ENCODE measurements at regions not wholly inside any gene's neighbourhood (a gene's known extent, or its start where the extent isn't known, plus 50 kb on each side); places are given as distances from the start of the nearest gene placed in this dataset.
"Not testable (repeated sequence)": the region's sequence is repeated elsewhere in the genome, so short reads cannot be mapped to it uniquely, and the experiment has no call there.

- Histone ChIP-seq H3K9me3 (no peaks in the 10 kb centered on the region), H3K27ac (ENCODE audit: low read depth in 2 of 2, low read length in 1 of 2) (no peak overlapping the region), H3K27me3 (ENCODE audit: insufficient read depth) (no peaks in the 10 kb centered on the region), H3K4me2 (no peak overlapping the region), H3K4me3 (ENCODE audit: low read depth in 2 of 2, low read length in 1 of 2) (no peak overlapping the region), H3K79me2 (ENCODE audit: insufficient read depth) (no peaks in the 10 kb centered on the region), H3K9me2 (no peaks in the 10 kb centered on the region), H4K20me1 (ENCODE audit: insufficient read depth) (no peaks in the 10 kb centered on the region), H3K36me3 (replicated peaks in 1 of 2; ENCODE audit: control insufficient read depth in 1 of 2, insufficient read depth in 2 of 2, low read length in 1 of 2) (no peaks in the 10 kb centered on the region), H3K4me1 (ENCODE audit: control insufficient read depth in 1 of 2, insufficient read depth in 2 of 2, low read depth in 1 of 2, low read length in 1 of 2) (no peaks in the 10 kb centered on the region), H3K9ac (no peak overlapping the region), H2AFZ (ENCODE audit: low read depth) (no peak overlapping the region), H3F3A (replicated peaks; ENCODE audit: insufficient read depth) (no peaks in the 10 kb centered on the region)
- no peak for TF ChIP-seq YY1 (IDR thresholded peaks at IDR 0.05; ENCODE audit: low read depth)
- POLR2A ChIA-PET, result no interaction called here
- CTCF ChIA-PET, result no interaction called here
- WGBS (ENCODE audit: low lambda C conversion rate), result 30% methylated on average over 2 of the region's 2 CpGs
- no peak for DNase-seq
Measured at GRCh38 chr2:208674919-208675318, 268.3 kb downstream of the PTH2R start.

- H3K27me3 ChIP-seq (ENCODE audit: insufficient read depth); H3K9me3 ChIP-seq; H2AFZ ChIP-seq (ENCODE audit: low read depth); H4K20me1 ChIP-seq (ENCODE audit: insufficient read depth); H3K36me3 ChIP-seq (replicated peaks in 1 of 2; ENCODE audit: control insufficient read depth in 1 of 2, insufficient read depth in 2 of 2, low read length in 1 of 2); H3K27ac ChIP-seq (ENCODE audit: low read depth in 2 of 2, low read length in 1 of 2); CTCF ChIA-PET; DNase-seq; H3F3A ChIP-seq (replicated peaks; ENCODE audit: insufficient read depth); H3K4me2 ChIP-seq; H3K79me2 ChIP-seq (ENCODE audit: insufficient read depth); H3K4me1 ChIP-seq (ENCODE audit: control insufficient read depth in 1 of 2, insufficient read depth in 2 of 2, low read depth in 1 of 2, low read length in 1 of 2); H3K9me2 ChIP-seq; H3K9ac ChIP-seq; POLR2A ChIA-PET; H3K4me3 ChIP-seq (ENCODE audit: low read depth in 2 of 2, low read length in 1 of 2): not testable (repeated sequence)
- WGBS (ENCODE audit: low lambda C conversion rate), result 52% methylated on average over 7 of the region's 13 CpGs
Measured at GRCh38 chr2:208685929-208686328, 279.3 kb downstream of the PTH2R start.

- WGBS (ENCODE audit: low lambda C conversion rate), result 27% methylated on average over 1 of the region's 1 CpG
- no peak overlapping the region for H2AFZ ChIP-seq (ENCODE audit: low read depth)
- no peaks in the 10 kb centered on the region for H3F3A ChIP-seq (replicated peaks; ENCODE audit: insufficient read depth)
- no peak overlapping the region for H3K27ac ChIP-seq (ENCODE audit: low read depth in 2 of 2, low read length in 1 of 2)
- no peaks in the 10 kb centered on the region for H3K9me3 ChIP-seq
- H3K79me2 ChIP-seq (ENCODE audit: insufficient read depth), result no peaks in the 10 kb centered on the region
- no peak for DNase-seq
- ChIA-PET POLR2A (no interaction called here), CTCF (no interaction called here)
- no peak overlapping the region for H3K4me3 ChIP-seq (ENCODE audit: low read depth in 2 of 2, low read length in 1 of 2)
- H3K27me3 ChIP-seq (ENCODE audit: insufficient read depth), result no peaks in the 10 kb centered on the region
- no peaks in the 10 kb centered on the region for H4K20me1 ChIP-seq (ENCODE audit: insufficient read depth)
- no peak overlapping the region for H3K4me2 ChIP-seq
- H3K9ac ChIP-seq, result no peak overlapping the region
- TF ChIP-seq SMC3 (IDR thresholded peaks at IDR 0.05; ENCODE audit: low read depth, low read length) (no peak), EZH2phosphoT487 (IDR thresholded peaks at IDR 0.05; ENCODE audit: borderline replicate concordance, low read depth) (no peak), GABPA (IDR thresholded peaks at IDR 0.05; ENCODE audit: low read depth) (no peak), USF2 (IDR thresholded peaks at IDR 0.05; ENCODE audit: borderline replicate concordance, low read depth, low read length) (no peak)
- no peaks in the 10 kb centered on the region for H3K9me2 ChIP-seq
- H3K4me1 ChIP-seq (ENCODE audit: control insufficient read depth in 1 of 2, insufficient read depth in 2 of 2, low read depth in 1 of 2, low read length in 1 of 2), result no peaks in the 10 kb centered on the region
- no peaks in the 10 kb centered on the region for H3K36me3 ChIP-seq (replicated peaks in 1 of 2; ENCODE audit: control insufficient read depth in 1 of 2, insufficient read depth in 2 of 2, low read length in 1 of 2)
Measured at GRCh38 chr2:208686665-208687064, 280.1 kb downstream of the PTH2R start.

- H3K9me2 ChIP-seq; H3K4me1 ChIP-seq (ENCODE audit: control insufficient read depth in 1 of 2, insufficient read depth in 2 of 2, low read depth in 1 of 2, low read length in 1 of 2); H3F3A ChIP-seq (replicated peaks; ENCODE audit: insufficient read depth); H3K27me3 ChIP-seq (ENCODE audit: insufficient read depth); H3K4me3 ChIP-seq (ENCODE audit: low read depth in 2 of 2, low read length in 1 of 2); H4K20me1 ChIP-seq (ENCODE audit: insufficient read depth); H3K4me2 ChIP-seq; H3K36me3 ChIP-seq (replicated peaks in 1 of 2; ENCODE audit: control insufficient read depth in 1 of 2, insufficient read depth in 2 of 2, low read length in 1 of 2); H2AFZ ChIP-seq (ENCODE audit: low read depth); DNase-seq; H3K79me2 ChIP-seq (ENCODE audit: insufficient read depth); H3K27ac ChIP-seq (ENCODE audit: low read depth in 2 of 2, low read length in 1 of 2); H3K9me3 ChIP-seq; POLR2A ChIA-PET; H3K9ac ChIP-seq: not testable (repeated sequence)
- WGBS (ENCODE audit: low lambda C conversion rate), result 8% methylated on average over 1 of the region's 1 CpG
- CTCF ChIA-PET, result interaction anchor here (0.9 kb wide), 1 partner anchor 221 kb away, joined by 3 read pairs; no protein-coding TSS in a partner anchor
Measured at GRCh38 chr2:208687720-208688119, 281.1 kb downstream of the PTH2R start.

Measured in SK-N-SH (cell line).